ENCODE measurements at regions not wholly inside any gene's neighbourhood (a gene's known extent, or its start where the extent isn't known, plus 50 kb on each side); places are given as distances from the start of the nearest gene placed in this dataset.

DNA sequence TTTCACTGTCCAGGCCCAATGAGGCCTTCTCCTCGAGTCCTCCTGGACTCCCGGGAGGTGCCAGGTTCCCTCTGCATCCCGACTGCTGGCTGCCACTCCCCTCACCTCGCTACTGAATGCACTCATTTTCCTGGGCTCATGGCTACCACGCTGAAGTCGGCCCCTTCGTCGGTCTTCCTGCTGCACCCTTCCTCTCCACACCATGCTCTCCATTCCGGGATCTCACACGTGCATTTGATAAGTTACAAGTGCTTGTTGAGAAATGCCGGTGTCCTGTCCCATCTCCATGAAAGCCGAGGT lies 334.7 kb upstream of the MYT1L start:
- Mint-ChIP-seq H3K27ac (no peak overlapping the region), H3K36me3 (no peaks in the 10 kb centered on the region), H3K4me3 (no peak overlapping the region), H3K27me3 (peaks cover 5% of the 10 kb centered on the region), H3K9me3 (peaks cover under 1% of the 10 kb centered on the region), H3K4me1 (no peaks in the 10 kb centered on the region)
- ATAC-seq (ENCODE audit: low read depth): no peak
- DNase-seq (ENCODE audit: low spot score in 2 of 2): no peak

DNA sequence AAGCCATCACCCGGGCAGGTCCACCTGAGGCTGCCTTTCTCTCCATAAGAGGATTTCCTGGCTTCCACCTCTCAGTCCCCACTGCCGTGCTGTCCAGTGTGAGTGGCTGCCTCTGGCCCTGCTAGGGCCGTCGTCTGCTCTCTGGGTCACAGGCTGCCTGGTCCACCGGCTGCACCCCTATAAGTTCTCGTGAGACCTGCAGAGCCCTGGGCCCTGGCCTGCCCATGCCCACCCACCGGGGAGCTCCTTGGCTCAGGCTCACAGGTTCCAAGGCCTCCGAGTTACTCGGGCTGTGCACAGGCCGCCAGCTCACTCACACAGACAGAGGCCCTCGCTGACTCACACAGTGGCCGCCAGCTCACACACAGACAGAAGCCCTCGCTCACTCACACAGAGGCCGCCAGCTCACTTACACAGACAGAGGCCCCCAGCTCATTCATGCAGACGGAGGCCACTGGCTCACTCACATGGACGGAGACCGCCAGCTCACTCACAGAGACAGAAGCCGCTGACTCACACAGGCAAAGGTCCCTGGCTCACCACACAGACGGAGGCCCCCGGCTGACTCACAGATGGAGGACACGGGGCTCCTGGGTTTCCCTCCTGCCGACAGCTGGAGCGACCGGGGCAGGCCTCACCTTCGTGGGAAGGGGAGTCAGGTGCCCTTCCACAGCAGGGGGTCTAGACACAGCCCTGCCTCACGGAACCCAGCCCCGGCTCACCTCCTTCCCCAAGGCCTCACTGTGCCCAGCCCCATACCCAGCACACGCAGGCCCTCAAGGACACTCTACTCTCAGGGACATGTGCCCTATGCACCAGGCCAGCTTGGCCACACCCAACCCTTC lies 334.1 kb upstream of the MYT1L start:
- Mint-ChIP-seq H3K9me3 (peaks cover 5% of the 10 kb centered on the region), H3K27me3 (peaks cover 5% of the 10 kb centered on the region), H3K4me1 (no peaks in the 10 kb centered on the region), H3K36me3 (no peaks in the 10 kb centered on the region), H3K27ac (no peak overlapping the region), H3K4me3 (no peak overlapping the region)
- ATAC-seq (ENCODE audit: low read depth) (no peak), DNase-seq (ENCODE audit: low spot score in 2 of 2) (no peak)

DNA sequence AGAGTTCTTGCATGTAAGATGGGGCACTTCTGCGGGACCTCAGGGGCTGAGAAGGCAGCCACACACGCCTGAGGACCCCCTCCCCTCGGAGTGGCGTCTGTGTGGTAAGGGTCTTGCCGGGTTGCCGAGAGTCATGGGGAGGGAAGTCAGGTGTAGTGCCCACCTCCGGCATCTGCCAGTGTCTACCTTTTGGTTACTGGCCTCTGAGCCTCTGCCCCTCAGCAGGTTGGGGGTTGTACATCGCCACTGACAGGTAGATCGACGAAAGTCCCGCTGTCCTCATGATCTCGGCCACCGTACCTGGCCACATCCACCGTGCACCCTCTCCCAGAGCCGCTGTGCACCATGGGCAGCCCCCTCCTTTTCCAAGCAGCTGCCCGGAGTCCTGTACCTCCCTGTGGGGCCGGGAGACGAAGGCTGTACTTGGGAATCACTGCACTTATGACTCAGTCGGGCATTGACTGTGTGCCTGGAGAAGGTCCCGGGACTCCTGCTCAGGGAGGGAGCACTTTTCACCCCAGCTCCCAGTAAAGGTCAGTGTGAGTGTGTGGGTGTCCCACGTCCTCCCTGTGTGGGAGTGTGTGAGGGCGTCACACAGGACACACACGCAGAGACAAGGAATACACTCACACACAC lies 332.4 kb upstream of the MYT1L start:
- Mint-ChIP-seq H3K4me1 (no peaks in the 10 kb centered on the region), H3K4me3 (no peak overlapping the region), H3K9me3 (peaks cover 10% of the 10 kb centered on the region), H3K27ac (no peak overlapping the region), H3K27me3 (peaks cover 5% of the 10 kb centered on the region), H3K36me3 (no peaks in the 10 kb centered on the region)
- ATAC-seq (ENCODE audit: low read depth) (no peak), DNase-seq (ENCODE audit: low spot score in 2 of 2) (no peak)

DNA sequence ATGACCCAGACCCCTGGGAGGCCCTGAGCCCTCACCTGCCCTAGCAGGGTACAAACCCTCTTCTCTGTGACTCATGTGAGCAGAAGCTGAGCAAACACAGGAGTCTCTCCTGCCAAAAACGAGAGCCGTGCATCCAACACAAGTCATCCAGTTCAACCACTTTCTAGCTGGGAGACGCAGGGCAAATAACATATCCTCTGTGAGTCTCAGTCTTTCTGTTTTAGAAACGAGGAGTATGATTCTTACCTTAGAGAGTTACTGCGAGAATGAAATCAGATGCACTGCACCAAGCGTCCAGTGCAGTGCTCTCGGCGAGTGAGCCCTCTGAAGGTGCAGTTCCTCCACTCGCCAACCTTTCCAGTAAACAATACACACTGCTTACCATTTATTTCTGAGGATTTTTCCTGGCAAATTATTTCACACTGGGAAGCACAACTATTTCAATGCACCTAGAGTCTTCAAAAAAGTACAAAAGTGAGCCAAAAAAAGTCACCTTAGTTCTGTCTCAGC lies 331.8 kb upstream of the MYT1L start:
- DNase-seq (ENCODE audit: low spot score in 2 of 2): no peak

DNA sequence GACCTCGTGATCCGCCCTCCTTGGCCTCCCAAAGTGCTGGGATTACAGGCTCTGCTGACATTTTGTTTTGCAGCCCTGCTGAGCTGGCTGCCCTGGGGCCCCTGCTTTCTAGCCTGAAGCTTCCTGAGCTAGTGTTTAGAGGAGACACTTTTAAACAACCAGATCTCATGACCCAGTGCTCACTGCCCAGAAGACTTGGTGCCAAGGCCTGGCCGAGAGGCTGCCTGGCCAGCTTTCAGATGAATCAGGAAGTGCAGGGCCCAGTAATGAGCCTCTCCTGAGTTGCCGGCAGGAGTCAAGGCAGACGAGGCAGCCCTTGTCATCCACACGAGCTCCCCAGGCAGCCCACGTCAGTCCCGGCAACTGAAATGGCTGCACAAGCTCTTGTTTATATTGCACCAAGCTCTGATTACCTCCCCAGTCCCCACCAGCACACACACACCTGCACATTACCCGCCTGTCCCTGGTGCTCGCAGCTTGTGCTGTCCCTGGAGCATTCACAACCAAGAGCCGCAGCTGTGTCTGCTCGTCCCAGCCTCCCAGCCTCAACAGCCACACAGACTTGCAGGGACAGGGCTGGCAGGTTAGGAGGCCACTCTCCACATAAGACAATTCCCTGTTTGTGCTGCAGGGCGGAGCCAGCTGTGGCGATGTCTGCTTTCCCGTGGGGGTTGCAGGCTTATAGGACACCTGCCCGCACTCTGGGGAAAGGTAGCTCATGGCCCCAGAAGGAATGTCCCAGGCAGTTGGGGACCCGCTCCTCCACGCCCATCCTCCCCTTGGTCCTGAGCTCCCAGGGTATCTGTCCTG lies 331.2 kb upstream of the MYT1L start:
- Mint-ChIP-seq H3K4me1 (no peaks in the 10 kb centered on the region), H3K9me3 (peaks cover 15% of the 10 kb centered on the region), H3K27me3 (peaks cover 5% of the 10 kb centered on the region), H3K36me3 (no peaks in the 10 kb centered on the region), H3K27ac (no peak overlapping the region), H3K4me3 (no peak overlapping the region)
- DNase-seq (ENCODE audit: low spot score in 2 of 2): no peak
- ATAC-seq (ENCODE audit: low read depth): no peak

More for the DNA sequence above, 331.8 kb upstream of the MYT1L start:
- peaks cover 15% of the 10 kb centered on the region for H3K9me3 Mint-ChIP-seq
- no peaks in the 10 kb centered on the region for H3K36me3 Mint-ChIP-seq
- H3K27ac Mint-ChIP-seq: no peak overlapping the region
- no peak overlapping the region for H3K4me3 Mint-ChIP-seq
- no peak for ATAC-seq (ENCODE audit: low read depth)
- peaks cover 5% of the 10 kb centered on the region for H3K27me3 Mint-ChIP-seq
- no peaks in the 10 kb centered on the region for H3K4me1 Mint-ChIP-seq

DNA sequence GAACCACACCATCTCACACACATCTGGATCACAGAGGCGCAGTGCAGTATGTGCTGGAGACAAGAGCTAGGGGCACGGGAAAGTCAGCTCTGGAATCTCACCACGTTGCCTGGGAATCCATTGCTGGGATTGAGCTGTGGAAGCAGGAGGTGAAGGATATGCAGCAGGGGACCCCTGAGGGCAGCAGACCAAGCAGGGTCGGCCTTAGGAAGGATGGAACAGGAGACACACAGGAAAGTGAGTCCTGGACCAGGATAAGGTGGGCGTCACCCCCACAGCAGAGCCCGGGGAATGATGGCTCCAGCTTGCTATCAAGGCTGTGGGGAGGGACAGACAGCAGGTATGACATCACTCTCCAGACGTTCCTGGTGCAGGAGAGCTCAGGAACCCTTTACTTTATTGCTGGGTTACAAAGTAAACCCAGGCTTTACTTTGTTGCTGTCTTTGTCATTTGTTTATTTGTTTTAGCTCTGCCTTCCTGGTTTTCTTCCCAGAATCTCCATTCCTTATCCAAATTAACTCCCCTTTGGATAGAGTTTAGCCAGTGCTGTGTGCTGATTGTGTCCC lies 329.8 kb upstream of the MYT1L start:
- Mint-ChIP-seq H3K4me3 (no peak overlapping the region), H3K36me3 (no peaks in the 10 kb centered on the region), H3K4me1 (no peaks in the 10 kb centered on the region), H3K27me3 (peaks cover 5% of the 10 kb centered on the region), H3K27ac (no peak overlapping the region), H3K9me3 (peaks cover 15% of the 10 kb centered on the region)
- no peak for DNase-seq (ENCODE audit: low spot score in 2 of 2)
- no peak for ATAC-seq (ENCODE audit: low read depth)

DNA sequence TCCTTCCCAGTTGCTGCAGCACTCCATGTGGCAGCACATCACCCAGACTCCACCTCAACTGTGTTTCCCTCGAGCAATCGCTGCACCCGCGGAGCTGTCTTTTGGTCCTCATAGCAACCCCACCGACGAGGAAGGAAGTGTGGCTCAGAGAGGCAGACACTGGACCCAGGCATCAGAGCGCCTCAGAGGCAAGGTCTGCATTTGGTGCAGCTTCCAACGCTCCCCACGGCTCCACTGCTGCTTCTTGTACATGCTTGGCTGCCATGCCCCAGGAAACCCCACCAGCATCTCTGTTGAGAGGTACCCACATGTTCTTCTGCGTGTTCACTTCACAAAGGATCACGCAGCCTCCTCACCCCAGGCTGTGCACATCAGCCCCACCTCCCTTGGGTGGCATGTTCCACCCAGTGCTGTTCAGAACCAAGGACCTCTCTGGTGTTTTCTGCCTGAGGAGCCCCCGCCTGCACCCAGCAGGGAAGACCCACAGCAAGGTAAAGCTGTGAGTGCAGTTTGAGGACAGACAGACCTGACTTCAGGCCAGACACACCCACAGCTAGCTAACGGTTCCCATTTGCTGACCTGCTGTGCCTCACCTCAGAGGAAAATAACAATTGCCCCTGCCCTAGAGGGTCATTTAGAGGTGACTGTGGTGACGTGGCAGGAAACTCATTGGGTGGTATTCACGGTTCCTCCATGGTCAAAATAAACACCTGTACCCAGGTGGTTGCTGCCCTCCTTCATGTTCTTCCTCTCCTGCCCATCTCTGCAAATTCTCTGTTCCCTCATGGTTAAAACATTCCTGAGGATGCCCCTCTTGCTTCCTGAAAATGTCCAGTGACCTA lies 326.3 kb upstream of the MYT1L start:
- Mint-ChIP-seq H3K27me3 (no peaks in the 10 kb centered on the region), H3K4me3 (no peak overlapping the region), H3K36me3 (no peaks in the 10 kb centered on the region), H3K9me3 (peaks cover 15% of the 10 kb centered on the region), H3K27ac (no peak overlapping the region), H3K4me1 (no peaks in the 10 kb centered on the region)
- no peak for ATAC-seq (ENCODE audit: low read depth)
- no peak for DNase-seq (ENCODE audit: low spot score in 2 of 2)

DNA sequence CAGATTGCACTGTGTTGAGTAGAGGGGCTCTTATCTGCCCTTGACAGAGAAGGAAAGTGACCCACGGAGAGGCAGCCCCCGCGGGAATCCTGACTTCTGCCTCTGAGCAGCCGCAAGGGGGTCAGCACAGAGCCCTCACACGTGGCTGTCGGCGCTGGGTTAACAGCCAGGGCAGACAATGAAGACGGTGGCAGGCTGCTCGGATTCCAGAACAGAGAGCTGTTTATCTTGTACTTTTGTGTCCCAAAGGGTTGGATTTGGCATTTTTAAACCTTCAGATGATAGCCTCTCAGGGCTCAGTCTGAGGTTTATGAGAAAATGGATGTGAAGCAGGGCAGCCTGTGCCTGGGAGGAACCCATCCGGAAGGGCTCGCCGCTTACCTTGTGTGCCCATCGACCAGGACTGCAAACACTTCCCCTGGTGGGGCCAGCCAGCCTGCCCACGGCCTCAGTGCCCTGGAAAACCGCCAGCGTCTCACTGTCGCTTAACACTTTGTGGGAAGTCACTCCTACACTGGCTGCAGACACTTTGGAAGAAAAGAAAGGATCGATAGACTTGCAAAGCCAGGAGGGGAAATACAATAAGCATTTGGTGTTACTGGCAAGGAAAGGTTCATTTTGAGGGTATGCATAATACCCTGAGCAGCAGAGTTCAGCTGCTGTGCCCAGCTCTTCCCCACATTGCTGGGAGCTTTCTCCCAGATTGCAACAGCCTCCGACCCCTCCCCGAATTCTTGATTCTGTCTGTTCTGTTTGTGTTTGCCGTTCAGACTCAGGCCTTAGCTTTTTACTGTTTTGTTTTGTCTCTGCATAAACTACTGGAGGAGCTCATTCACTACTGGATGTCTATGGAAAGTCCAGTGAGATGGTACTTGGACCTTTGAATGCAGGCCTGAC lies 325.3 kb upstream of the MYT1L start:
- Mint-ChIP-seq H3K9me3 (peaks cover 15% of the 10 kb centered on the region), H3K4me3 (no peak overlapping the region), H3K27ac (no peak overlapping the region), H3K36me3 (no peaks in the 10 kb centered on the region), H3K27me3 (no peaks in the 10 kb centered on the region), H3K4me1 (no peaks in the 10 kb centered on the region)
- ATAC-seq (ENCODE audit: low read depth) (no peak), DNase-seq (ENCODE audit: low spot score in 2 of 2) (no peak)

DNA sequence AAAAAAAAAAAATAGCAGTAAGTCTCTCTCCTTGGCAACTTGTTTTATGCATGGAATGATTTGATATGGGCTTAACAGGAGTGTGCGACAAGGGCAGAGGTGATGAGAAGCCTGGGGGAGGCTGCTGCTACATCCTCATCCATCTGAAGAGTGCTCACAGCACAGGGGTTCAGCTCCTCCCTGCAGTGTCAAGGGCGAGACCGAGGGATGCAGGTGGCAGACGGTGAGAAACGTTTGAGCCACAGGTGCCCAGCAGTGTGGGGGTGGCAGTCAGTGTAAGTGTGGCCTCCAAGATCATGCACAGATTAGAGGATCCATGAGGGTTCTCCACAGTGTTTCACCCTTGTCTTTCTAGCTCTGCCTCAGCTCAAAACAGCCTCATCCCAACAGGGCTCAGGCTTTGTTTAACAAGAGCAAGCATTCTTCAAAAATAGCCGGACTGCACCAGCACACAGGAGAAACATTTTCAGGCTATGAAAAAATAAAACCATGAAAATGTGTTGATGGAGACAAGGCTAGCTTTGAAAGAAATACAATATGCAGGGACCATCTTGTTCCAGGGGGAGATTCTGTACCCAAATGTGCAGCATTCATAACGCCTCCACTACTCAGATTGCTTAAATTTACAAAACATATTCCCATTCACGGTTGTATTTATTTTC lies 324.5 kb upstream of the MYT1L start:
- DNase-seq (ENCODE audit: low spot score in 2 of 2) (no peak), ATAC-seq (ENCODE audit: low read depth) (no peak)
- Mint-ChIP-seq H3K36me3 (no peaks in the 10 kb centered on the region), H3K4me3 (no peak overlapping the region), H3K9me3 (peaks cover 14% of the 10 kb centered on the region), H3K4me1 (no peaks in the 10 kb centered on the region), H3K27ac (no peak overlapping the region), H3K27me3 (no peaks in the 10 kb centered on the region)

DNA sequence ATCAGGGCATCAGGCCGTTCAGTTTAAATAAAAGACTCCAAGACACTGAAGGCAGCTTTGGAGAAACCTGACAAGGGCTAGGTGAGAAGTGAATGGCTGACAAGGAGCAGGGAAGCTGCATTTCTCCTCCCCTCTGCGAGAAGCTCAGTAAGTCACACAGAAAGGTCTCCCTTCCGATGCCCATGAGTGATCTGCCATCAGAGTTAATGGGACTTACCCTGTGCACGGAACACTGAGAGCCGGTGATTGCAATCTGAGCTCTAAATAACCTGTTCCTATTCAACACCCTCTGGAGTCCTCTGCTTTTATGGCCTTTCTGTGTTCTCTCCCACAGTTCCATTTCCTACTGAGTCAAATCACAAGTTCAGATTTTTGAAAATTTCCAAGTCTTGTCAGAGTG lies 322.2 kb upstream of the MYT1L start:
- no peaks in the 10 kb centered on the region for H3K36me3 Mint-ChIP-seq
- H3K27ac Mint-ChIP-seq: no peak overlapping the region
- H3K9me3 Mint-ChIP-seq: peaks cover 2% of the 10 kb centered on the region
- H3K4me3 Mint-ChIP-seq: no peak overlapping the region
- H3K27me3 Mint-ChIP-seq: no peaks in the 10 kb centered on the region
- H3K4me1 Mint-ChIP-seq: no peaks in the 10 kb centered on the region
- DNase-seq (ENCODE audit: low spot score in 2 of 2) (no peak), ATAC-seq (ENCODE audit: low read depth) (no peak)

DNA sequence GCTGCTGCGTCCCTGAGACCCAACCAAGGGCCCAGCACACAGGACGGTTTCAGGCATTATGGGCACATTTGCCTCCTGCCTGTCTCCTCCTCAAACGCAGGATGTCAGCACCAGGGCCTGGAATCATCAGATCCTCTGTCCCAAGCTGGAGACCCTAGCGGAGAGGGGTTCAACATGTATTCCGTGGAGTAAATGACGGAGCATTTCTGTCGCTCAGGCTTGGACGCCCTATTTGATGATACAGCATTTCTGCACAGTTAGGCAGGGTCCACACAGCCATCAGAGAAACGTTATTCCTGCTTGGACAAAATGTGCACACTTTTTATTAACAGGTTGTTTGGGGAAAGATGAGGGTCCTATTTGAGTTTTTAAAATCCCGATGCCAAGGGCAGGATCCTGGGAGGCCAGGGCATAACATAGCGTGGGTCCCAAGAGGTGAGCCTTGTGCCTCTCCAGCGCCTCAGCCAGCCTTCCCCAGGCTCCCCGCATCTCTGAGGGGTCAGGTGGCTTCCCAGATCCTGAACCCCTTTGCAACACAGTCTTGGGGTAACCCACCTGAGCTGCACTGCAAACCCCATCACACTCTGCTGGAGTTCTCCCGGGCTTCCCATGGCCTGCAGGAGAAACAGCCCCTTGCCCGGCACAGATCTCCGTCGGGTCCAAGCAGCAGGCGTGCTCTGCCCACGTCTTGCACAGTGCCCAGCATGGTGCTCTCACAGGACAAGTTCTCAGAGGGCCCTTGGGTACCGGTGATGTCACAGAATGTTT lies 319.7 kb upstream of the MYT1L start:
- peaks cover 2% of the 10 kb centered on the region for H3K9me3 Mint-ChIP-seq
- DNase-seq (ENCODE audit: low spot score in 2 of 2) (no peak), ATAC-seq (ENCODE audit: low read depth) (no peak)
- no peaks in the 10 kb centered on the region for H3K27me3 Mint-ChIP-seq
- H3K36me3 Mint-ChIP-seq: no peaks in the 10 kb centered on the region
- H3K4me1 Mint-ChIP-seq: no peaks in the 10 kb centered on the region
- no peak overlapping the region for H3K27ac Mint-ChIP-seq
- no peak overlapping the region for H3K4me3 Mint-ChIP-seq
